GM12878 (cell line): ENCODE measurements at regions not wholly inside any gene's neighbourhood (a gene's known extent, or its start where the extent isn't known, plus 50 kb on each side); places are given as distances from the start of the nearest gene placed in this dataset.

Experiments
- ATAC-seq: fragments of 200-7000 bp; cut with Tn5 transposase; 3 replicates; pipeline ENCODE4 v1.9.1; 2020; ENCODE audit warnings: mild to moderate bottlenecking, moderate library complexity
- BruUV-seq: library from RNA; stranded (reverse); fragments of 400-500 nt; replicated peaks from 2 replicates; lab custom pipeline; 2021; lab: Mats Ljungman, UMichigan
- CTCF ChIA-PET: fragments of 300-600 bp; sonication (Branson Sonifier 250); formaldehyde crosslinking; extraction: SDS; loops from one replicate; lab custom pipeline; 2021; ENCODE audit warnings: inconsistent platforms; lab: Yijun Ruan, JAX
- POLR2A ChIA-PET: fragments of 350-600 bp; formaldehyde crosslinking; extraction: SDS; loops from one replicate; lab custom pipeline; 2021; ENCODE audit warnings: inconsistent platforms; lab: Charles Lee
- RAD21 ChIA-PET: fragments of 300-600 bp; sonication (Branson Sonifier 250); formaldehyde crosslinking; loops from one replicate; lab custom pipeline; 2023; ENCODE audit warnings: antibody characterized with exemption; ENCODE audit not compliant: unreplicated experiment; lab: Charles Lee
- SMC1A ChIA-PET: fragments of 300-600 bp; sonication (Branson Sonifier 250); formaldehyde crosslinking; loops from one replicate; lab custom pipeline; 2023; ENCODE audit not compliant: unreplicated experiment, uncharacterized antibody; lab: Charles Lee
- DNase-seq: peaks from one replicate; pipeline ENCODE4 v3.0.0-alpha.2; 2011; ENCODE audit warnings: low read depth, low spot score
- FAIRE-seq: peaks from 3 replicates; lab custom pipeline; 2011; peaks lifted over from hg19 to GRCh38; lab: Jason Lieb, UNC
- H2AFZ ChIP-seq: 2 replicates; pipeline ENCODE4 v1.6.0; 2011; ENCODE audit warnings: low read depth, low read length, control low read depth; ENCODE audit not compliant: control insufficient read depth
- H3K27ac ChIP-seq: 2 replicates; pipeline ENCODE4 v1.5.1; 2011; ENCODE audit warnings: control low read depth; ENCODE audit not compliant: control insufficient read depth, insufficient read depth
- H3K27me3 ChIP-seq, 2 experiments: replicated peaks in 1 of 2; 2 replicates each; pipeline versions ENCODE4 v1.6.0 to v1.6.1; 2011; ENCODE audit warnings: low read length in 1 of 2; ENCODE audit not compliant: control insufficient read depth in 2 of 2, insufficient read depth in 2 of 2
- H3K36me3 ChIP-seq, 2 experiments: 2 replicates each; pipeline ENCODE4 v1.5.1; 2011; ENCODE audit warnings: low read length in 1 of 2; ENCODE audit not compliant: control insufficient read depth in 2 of 2, insufficient read depth in 2 of 2
- H3K4me1 ChIP-seq: 2 replicates; pipeline ENCODE4 v1.6.1; 2011; ENCODE audit warnings: mild to moderate bottlenecking, low read length, moderate library complexity, mixed read lengths; ENCODE audit not compliant: control insufficient read depth, insufficient read depth
- H3K4me2 ChIP-seq: 2 replicates; pipeline ENCODE4 v1.6.0; 2011; ENCODE audit warnings: control low read depth; ENCODE audit not compliant: control insufficient read depth, insufficient read depth
- H3K4me3 ChIP-seq: fragments of 200-600 bp; sonication (generic); 2 replicates; pipeline ENCODE4 v1.5.1; 2016
- H3K79me2 ChIP-seq: 2 replicates; pipeline ENCODE4 v1.6.0; 2011; ENCODE audit warnings: low read length; ENCODE audit not compliant: control insufficient read depth, insufficient read depth
- H3K9ac ChIP-seq: 2 replicates; pipeline ENCODE4 v1.8.0; 2011; ENCODE audit warnings: low read length, control low read depth, mixed read lengths; ENCODE audit not compliant: control insufficient read depth, insufficient read depth
- H3K9me3 ChIP-seq: replicated peaks from 3 replicates; pipeline ENCODE4 v1.5.1; 2011; ENCODE audit warnings: mild to moderate bottlenecking, low read length; ENCODE audit not compliant: control insufficient read depth, insufficient read depth
- H4K20me1 ChIP-seq: 2 replicates; pipeline ENCODE4 v1.6.0; 2011; ENCODE audit not compliant: control insufficient read depth, insufficient read depth
- CREB1 ChIP-seq: IDR thresholded peaks from 2 replicates; pipeline ENCODE4 v1.6.1; 2012; ENCODE audit warnings: low read depth, mild to moderate bottlenecking, inconsistent platforms
- HDGF ChIP-seq: fragments of 450-650 bp; IDR thresholded peaks from 2 replicates; pipeline ENCODE4 v1.6.1; 2016; ENCODE audit warnings: antibody characterized with exemption
- LARP7 ChIP-seq: fragments of 450-650 bp; IDR thresholded peaks from 2 replicates; pipeline ENCODE4 v1.6.1; 2017; ENCODE audit warnings: mild to moderate bottlenecking
- MXI1 ChIP-seq: fragments of 150-350 bp; IDR thresholded peaks from 2 replicates; pipeline ENCODE4 v1.6.1; 2011; ENCODE audit warnings: low read depth, mild to moderate bottlenecking, inconsistent platforms, low read length, improper control_type of control experiment
- RCOR1 ChIP-seq: conservative IDR thresholded peaks from 2 replicates; pipeline ENCODE4 v1.6.1; 2012; ENCODE audit warnings: low read depth, low read length, improper control_type of control experiment
- ZNF274 ChIP-seq: IDR thresholded peaks from one replicate; pipeline ENCODE4 v1.8.0; 2011; ENCODE audit not compliant: insufficient read length, insufficient read depth
- WGBS: methylation state at CpG from one replicate; pipeline ENCODE4 v1.1.6; 2016; ENCODE audit warnings: low lambda C conversion rate; ENCODE audit not compliant: insufficient replicate concordance, insufficient coverage; ENCODE audit errors: missing lambda C conversion rate; 5-methylcytosine and 5-hydroxymethylcytosine counted together
- in situ Hi-C: fragments of 300-500 bp; cut with MboI; formaldehyde crosslinking; loops from 9 replicates; pipeline ENCODE4 v1.14.3; 2018; ENCODE audit warnings: mixed read lengths
- intact Hi-C: fragments of 100-400 bp; cut with micrococcal nuclease; formaldehyde crosslinking; loops from one replicate; pipeline ENCODE4 v1.14.2; 2022; ENCODE audit not compliant: unreplicated experiment
- TF ChIP-seq, protein P1 (sequence below): fragments of 450-650 bp; IDR thresholded peaks from 2 replicates; pipeline ENCODE4 v1.6.1; 2017; ENCODE audit warnings: mild to moderate bottlenecking
- TF ChIP-seq, protein P2 (sequence below): fragments of 450-650 bp; IDR thresholded peaks from 2 replicates; pipeline ENCODE4 v1.6.1; 2018; ENCODE audit warnings: borderline replicate concordance, mild to moderate bottlenecking; ENCODE audit not compliant: partially characterized antibody

DNA sequence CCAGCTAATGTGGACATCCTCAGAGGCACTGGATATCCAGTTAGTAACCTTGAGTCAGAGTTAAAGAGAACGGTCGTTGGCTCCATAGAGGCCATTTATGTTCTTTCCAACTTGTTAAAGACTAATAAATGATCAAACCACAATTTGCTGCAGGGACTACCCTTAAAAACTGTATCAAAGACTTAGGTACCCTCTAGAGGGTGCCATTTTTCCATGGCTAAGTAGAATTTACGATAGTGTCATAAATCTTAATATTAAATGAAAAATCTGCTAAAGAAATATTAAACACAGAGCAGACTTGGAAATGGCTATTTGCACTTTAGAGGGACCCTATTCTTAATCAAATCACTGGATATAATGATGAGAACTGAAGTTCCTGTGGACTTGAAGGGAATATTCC, 685.2 kb upstream of the CHORDC1 start:
- BruUV-seq, result no TSS peak
- H3K79me2 ChIP-seq, result no peaks in the 10 kb centered on the region
- no peak overlapping the region for H3K4me2 ChIP-seq
- no peak overlapping the region for H2AFZ ChIP-seq
- FAIRE-seq (no peak), DNase-seq (no peak), ATAC-seq (no peak)
- SMC1A ChIA-PET, result interaction anchor here (0.6 kb wide), 1 partner anchor 359 kb away, joined by 4 read pairs; no protein-coding TSS in a partner anchor
- RAD21 ChIA-PET, result no interaction called here
- H3K4me1 ChIP-seq, result no peaks in the 10 kb centered on the region
- H3K4me3 ChIP-seq, result no peak overlapping the region
- in situ Hi-C loops, result no loop called here
- H4K20me1 ChIP-seq, result no peaks in the 10 kb centered on the region
- POLR2A ChIA-PET, result no interaction called here
- intact Hi-C loops, result no loop called here
- TF ChIP-seq RCOR1 (no peak), ZNF274 (no peak), LARP7 (no peak), CREB1 (no peak), HDGF (no peak), MXI1 (no peak)
- TF ChIP-seq, protein P1, sequence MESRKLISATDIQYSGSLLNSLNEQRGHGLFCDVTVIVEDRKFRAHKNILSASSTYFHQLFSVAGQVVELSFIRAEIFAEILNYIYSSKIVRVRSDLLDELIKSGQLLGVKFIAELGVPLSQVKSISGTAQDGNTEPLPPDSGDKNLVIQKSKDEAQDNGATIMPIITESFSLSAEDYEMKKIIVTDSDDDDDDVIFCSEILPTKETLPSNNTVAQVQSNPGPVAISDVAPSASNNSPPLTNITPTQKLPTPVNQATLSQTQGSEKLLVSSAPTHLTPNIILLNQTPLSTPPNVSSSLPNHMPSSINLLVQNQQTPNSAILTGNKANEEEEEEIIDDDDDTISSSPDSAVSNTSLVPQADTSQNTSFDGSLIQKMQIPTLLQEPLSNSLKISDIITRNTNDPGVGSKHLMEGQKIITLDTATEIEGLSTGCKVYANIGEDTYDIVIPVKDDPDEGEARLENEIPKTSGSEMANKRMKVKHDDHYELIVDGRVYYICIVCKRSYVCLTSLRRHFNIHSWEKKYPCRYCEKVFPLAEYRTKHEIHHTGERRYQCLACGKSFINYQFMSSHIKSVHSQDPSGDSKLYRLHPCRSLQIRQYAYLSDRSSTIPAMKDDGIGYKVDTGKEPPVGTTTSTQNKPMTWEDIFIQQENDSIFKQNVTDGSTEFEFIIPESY, result no peak
- TF ChIP-seq, protein P2, sequence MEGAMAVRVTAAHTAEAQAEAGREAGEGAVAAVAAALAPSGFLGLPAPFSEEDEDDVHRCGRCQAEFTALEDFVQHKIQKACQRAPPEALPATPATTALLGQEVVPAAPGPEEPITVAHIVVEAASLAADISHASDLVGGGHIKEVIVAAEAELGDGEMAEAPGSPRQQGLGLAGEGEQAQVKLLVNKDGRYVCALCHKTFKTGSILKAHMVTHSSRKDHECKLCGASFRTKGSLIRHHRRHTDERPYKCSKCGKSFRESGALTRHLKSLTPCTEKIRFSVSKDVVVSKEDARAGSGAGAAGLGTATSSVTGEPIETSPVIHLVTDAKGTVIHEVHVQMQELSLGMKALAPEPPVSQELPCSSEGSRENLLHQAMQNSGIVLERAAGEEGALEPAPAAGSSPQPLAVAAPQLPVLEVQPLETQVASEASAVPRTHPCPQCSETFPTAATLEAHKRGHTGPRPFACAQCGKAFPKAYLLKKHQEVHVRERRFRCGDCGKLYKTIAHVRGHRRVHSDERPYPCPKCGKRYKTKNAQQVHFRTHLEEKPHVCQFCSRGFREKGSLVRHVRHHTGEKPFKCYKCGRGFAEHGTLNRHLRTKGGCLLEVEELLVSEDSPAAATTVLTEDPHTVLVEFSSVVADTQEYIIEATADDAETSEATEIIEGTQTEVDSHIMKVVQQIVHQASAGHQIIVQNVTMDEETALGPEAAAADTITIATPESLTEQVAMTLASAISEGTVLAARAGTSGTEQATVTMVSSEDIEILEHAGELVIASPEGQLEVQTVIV, result no peak
- WGBS, result 45% methylated on average over 3 of the region's 3 CpGs
- no peaks in the 10 kb centered on the region for H3K9me3 ChIP-seq
- no peaks in the 10 kb centered on the region for H3K36me3 ChIP-seq
- H3K9ac ChIP-seq, result no peak overlapping the region
- CTCF ChIA-PET, result interaction anchor here (0.6 to 1.0 kb wide), 3 partner anchors 339 to 1666 kb away, joined by 3 to 5 read pairs (median 3); no protein-coding TSS in a partner anchor
- no peak overlapping the region for H3K27ac ChIP-seq
- no peaks in the 10 kb centered on the region for H3K27me3 ChIP-seq
